ENCODE measurements at regions not wholly inside any gene's neighbourhood (a gene's known extent, or its start where the extent isn't known, plus 50 kb on each side); places are given as distances from the start of the nearest gene placed in this dataset.

DNA sequence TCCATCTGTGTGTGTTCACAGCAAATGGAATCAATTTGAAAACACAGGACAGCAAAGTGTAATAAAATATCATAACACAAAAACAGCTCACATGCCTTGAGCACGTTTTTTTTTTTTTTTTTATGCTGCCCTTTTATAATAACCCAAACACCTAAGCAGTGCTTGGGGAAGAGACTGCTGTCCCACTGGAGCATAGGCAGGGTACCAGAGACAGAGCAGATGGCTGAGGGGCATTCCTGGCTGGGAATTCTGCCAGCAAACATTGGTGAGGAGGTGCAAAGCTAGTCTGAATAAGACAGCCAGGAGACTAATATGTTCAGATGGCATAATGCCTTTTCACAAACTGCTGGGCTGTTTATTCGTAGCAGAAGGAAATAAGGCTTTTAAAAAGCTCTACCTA lies 58.1 kb upstream of the SV2C start (continued):
- TF ChIP-seq NANOG (IDR thresholded peaks at IDR 0.05; ENCODE audit: borderline replicate concordance): no peak
- TF ChIP-seq EZH2phosphoT487 (IDR thresholded peaks at IDR 0.05; ENCODE audit: unreplicated experiment): no peak
- TF ChIP-seq JUNB (IDR thresholded peaks at IDR 0.05; ENCODE audit: unreplicated experiment): no peak
- no peak for TF ChIP-seq ZNF331 (CRISPR knock-in tag; IDR thresholded peaks at IDR 0.05; ENCODE audit: low read depth)

DNA sequence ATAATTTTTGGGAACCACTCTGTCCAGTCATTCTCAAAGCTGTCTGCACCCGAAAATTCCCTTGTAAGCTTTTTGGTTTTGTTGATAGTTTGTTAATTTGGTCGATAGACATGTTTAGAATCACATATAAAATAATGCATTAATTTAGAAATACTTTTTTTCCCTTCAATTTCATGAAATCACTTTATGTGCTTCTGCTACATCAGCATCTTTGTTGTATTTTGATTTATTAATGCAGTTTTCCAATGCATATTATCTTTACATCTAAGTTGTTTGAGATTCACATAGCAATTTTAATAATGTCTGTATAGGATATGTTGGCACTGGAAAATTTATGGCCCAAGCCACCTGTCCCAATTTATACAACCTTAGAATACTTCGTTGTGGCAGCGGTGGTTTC lies 60.6 kb upstream of the SV2C start:
- Mint-ChIP-seq H3K4me3 (no peak overlapping the region), H3K27me3 (ENCODE audit: insufficient read depth, low read depth, poor library complexity) (no peaks in the 10 kb centered on the region)

More for the DNA sequence above, 60.6 kb upstream of the SV2C start:
- no peak overlapping the region for H3K27ac Mint-ChIP-seq
- DNase-seq (ENCODE audit: low spot score) (no peak), ATAC-seq (no peak)
- H3K36me3 Mint-ChIP-seq (ENCODE audit: low read depth): no peaks in the 10 kb centered on the region
- no peaks in the 10 kb centered on the region for H3K27me3 ChIP-seq (ENCODE audit: insufficient read depth)
- H3K4me2 ChIP-seq: no peak overlapping the region
- no peaks in the 10 kb centered on the region for H3K4me1 Mint-ChIP-seq
- H3K79me2 ChIP-seq (replicated peaks; ENCODE audit: insufficient read depth): no peaks in the 10 kb centered on the region
- H3K36me3 ChIP-seq (ENCODE audit: insufficient read depth): no peaks in the 10 kb centered on the region
- no peak overlapping the region for H3K27ac ChIP-seq (ENCODE audit: low read depth)
- H3K4me3 ChIP-seq: no peak overlapping the region
- no peak for TF ChIP-seq EZH2phosphoT487 (IDR thresholded peaks at IDR 0.05; ENCODE audit: unreplicated experiment)
- TF ChIP-seq, protein P1, sequence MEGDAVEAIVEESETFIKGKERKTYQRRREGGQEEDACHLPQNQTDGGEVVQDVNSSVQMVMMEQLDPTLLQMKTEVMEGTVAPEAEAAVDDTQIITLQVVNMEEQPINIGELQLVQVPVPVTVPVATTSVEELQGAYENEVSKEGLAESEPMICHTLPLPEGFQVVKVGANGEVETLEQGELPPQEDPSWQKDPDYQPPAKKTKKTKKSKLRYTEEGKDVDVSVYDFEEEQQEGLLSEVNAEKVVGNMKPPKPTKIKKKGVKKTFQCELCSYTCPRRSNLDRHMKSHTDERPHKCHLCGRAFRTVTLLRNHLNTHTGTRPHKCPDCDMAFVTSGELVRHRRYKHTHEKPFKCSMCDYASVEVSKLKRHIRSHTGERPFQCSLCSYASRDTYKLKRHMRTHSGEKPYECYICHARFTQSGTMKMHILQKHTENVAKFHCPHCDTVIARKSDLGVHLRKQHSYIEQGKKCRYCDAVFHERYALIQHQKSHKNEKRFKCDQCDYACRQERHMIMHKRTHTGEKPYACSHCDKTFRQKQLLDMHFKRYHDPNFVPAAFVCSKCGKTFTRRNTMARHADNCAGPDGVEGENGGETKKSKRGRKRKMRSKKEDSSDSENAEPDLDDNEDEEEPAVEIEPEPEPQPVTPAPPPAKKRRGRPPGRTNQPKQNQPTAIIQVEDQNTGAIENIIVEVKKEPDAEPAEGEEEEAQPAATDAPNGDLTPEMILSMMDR (conservative IDR thresholded peaks at IDR 0.05; ENCODE audit: low read depth in 2 of 2): no peak
- no peak for TF ChIP-seq ZNF114 (CRISPR knock-in tag; IDR thresholded peaks at IDR 0.05)
- no peak for TF ChIP-seq STAT1 (IDR thresholded peaks at IDR 0.05; ENCODE audit: unreplicated experiment)
- TF ChIP-seq, protein P2, sequence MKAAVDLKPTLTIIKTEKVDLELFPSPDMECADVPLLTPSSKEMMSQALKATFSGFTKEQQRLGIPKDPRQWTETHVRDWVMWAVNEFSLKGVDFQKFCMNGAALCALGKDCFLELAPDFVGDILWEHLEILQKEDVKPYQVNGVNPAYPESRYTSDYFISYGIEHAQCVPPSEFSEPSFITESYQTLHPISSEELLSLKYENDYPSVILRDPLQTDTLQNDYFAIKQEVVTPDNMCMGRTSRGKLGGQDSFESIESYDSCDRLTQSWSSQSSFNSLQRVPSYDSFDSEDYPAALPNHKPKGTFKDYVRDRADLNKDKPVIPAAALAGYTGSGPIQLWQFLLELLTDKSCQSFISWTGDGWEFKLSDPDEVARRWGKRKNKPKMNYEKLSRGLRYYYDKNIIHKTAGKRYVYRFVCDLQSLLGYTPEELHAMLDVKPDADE (IDR thresholded peaks at IDR 0.05): no peak
- TF ChIP-seq NANOG (IDR thresholded peaks at IDR 0.05; ENCODE audit: borderline replicate concordance): no peak
- no peak for TF ChIP-seq CREB1 (CRISPR knock-in tag; IDR thresholded peaks at IDR 0.05; ENCODE audit: low read depth)
- TF ChIP-seq, protein P3, sequence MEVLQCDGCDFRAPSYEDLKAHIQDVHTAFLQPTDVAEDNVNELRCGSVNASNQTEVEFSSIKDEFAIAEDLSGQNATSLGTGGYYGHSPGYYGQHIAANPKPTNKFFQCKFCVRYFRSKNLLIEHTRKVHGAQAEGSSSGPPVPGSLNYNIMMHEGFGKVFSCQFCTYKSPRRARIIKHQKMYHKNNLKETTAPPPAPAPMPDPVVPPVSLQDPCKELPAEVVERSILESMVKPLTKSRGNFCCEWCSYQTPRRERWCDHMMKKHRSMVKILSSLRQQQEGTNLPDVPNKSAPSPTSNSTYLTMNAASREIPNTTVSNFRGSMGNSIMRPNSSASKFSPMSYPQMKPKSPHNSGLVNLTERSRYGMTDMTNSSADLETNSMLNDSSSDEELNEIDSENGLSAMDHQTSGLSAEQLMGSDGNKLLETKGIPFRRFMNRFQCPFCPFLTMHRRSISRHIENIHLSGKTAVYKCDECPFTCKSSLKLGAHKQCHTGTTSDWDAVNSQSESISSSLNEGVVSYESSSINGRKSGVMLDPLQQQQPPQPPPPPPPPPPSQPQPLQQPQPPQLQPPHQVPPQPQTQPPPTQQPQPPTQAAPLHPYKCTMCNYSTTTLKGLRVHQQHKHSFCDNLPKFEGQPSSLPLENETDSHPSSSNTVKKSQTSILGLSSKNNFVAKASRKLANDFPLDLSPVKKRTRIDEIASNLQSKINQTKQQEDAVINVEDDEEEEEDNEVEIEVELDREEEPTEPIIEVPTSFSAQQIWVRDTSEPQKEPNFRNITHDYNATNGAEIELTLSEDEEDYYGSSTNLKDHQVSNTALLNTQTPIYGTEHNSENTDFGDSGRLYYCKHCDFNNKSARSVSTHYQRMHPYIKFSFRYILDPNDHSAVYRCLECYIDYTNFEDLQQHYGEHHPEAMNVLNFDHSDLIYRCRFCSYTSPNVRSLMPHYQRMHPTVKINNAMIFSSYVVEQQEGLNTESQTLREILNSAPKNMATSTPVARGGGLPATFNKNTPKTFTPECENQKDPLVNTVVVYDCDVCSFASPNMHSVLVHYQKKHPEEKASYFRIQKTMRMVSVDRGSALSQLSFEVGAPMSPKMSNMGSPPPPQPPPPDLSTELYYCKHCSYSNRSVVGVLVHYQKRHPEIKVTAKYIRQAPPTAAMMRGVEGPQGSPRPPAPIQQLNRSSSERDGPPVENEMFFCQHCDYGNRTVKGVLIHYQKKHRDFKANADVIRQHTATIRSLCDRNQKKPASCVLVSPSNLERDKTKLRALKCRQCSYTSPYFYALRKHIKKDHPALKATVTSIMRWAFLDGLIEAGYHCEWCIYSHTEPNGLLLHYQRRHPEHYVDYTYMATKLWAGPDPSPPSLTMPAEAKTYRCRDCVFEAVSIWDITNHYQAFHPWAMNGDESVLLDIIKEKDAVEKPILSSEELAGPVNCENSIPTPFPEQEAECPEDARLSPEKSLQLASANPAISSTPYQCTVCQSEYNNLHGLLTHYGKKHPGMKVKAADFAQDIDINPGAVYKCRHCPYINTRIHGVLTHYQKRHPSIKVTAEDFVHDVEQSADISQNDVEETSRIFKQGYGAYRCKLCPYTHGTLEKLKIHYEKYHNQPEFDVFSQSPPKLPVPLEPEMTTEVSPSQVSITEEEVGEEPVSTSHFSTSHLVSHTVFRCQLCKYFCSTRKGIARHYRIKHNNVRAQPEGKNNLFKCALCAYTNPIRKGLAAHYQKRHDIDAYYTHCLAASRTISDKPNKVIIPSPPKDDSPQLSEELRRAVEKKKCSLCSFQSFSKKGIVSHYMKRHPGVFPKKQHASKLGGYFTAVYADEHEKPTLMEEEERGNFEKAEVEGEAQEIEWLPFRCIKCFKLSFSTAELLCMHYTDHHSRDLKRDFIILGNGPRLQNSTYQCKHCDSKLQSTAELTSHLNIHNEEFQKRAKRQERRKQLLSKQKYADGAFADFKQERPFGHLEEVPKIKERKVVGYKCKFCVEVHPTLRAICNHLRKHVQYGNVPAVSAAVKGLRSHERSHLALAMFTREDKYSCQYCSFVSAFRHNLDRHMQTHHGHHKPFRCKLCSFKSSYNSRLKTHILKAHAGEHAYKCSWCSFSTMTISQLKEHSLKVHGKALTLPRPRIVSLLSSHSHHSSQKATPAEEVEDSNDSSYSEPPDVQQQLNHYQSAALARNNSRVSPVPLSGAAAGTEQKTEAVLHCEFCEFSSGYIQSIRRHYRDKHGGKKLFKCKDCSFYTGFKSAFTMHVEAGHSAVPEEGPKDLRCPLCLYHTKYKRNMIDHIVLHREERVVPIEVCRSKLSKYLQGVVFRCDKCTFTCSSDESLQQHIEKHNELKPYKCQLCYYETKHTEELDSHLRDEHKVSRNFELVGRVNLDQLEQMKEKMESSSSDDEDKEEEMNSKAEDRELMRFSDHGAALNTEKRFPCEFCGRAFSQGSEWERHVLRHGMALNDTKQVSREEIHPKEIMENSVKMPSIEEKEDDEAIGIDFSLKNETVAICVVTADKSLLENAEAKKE (CRISPR knock-in tag; IDR thresholded peaks at IDR 0.05): no peak
- no peaks in the 10 kb centered on the region for H4K20me1 ChIP-seq (replicated peaks; ENCODE audit: insufficient read depth)
- H3K9me3 Mint-ChIP-seq: no peaks in the 10 kb centered on the region
- no peaks in the 10 kb centered on the region for H3F3A ChIP-seq (replicated peaks; ENCODE audit: low read depth)
- no peak overlapping the region for H2AFZ ChIP-seq
- H3K9me2 ChIP-seq (ENCODE audit: insufficient read depth): no peaks in the 10 kb centered on the region
- no peaks in the 10 kb centered on the region for H3K4me1 ChIP-seq (ENCODE audit: insufficient read depth)
